ENCODE measurements at regions not wholly inside any gene's neighbourhood (a gene's known extent, or its start where the extent isn't known, plus 50 kb on each side); places are given as distances from the start of the nearest gene placed in this dataset.

DNA sequence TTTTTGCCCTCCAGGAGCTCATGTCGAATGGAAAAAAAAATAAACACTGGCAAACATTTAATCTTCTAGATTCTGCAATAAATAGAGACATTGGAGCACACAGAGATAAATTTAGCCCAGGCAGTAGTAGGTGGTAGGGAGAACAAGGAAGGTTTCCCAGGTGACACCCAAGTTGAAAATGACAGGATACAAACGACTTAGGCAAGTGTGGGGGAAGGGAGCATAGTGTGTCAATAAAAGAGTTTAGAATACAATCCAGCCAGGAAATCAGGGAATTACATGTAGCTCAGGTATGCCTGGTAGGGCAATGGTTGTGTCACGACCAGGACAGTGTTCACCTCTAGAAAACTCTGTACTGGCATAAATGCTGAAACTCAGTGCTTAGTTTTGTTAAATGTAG, 364.6 kb upstream of the AGTR1 start:
- no peak for TF ChIP-seq RAD21 (conservative IDR thresholded peaks at IDR 0.05)
- TF ChIP-seq, protein P1, sequence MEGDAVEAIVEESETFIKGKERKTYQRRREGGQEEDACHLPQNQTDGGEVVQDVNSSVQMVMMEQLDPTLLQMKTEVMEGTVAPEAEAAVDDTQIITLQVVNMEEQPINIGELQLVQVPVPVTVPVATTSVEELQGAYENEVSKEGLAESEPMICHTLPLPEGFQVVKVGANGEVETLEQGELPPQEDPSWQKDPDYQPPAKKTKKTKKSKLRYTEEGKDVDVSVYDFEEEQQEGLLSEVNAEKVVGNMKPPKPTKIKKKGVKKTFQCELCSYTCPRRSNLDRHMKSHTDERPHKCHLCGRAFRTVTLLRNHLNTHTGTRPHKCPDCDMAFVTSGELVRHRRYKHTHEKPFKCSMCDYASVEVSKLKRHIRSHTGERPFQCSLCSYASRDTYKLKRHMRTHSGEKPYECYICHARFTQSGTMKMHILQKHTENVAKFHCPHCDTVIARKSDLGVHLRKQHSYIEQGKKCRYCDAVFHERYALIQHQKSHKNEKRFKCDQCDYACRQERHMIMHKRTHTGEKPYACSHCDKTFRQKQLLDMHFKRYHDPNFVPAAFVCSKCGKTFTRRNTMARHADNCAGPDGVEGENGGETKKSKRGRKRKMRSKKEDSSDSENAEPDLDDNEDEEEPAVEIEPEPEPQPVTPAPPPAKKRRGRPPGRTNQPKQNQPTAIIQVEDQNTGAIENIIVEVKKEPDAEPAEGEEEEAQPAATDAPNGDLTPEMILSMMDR (IDR thresholded peaks at IDR 0.05; ENCODE audit: poor library complexity, severe bottlenecking): no peak
- no peak for TF ChIP-seq POLR2AphosphoS5 (IDR thresholded peaks at IDR 0.05)
- TF ChIP-seq, protein P2, sequence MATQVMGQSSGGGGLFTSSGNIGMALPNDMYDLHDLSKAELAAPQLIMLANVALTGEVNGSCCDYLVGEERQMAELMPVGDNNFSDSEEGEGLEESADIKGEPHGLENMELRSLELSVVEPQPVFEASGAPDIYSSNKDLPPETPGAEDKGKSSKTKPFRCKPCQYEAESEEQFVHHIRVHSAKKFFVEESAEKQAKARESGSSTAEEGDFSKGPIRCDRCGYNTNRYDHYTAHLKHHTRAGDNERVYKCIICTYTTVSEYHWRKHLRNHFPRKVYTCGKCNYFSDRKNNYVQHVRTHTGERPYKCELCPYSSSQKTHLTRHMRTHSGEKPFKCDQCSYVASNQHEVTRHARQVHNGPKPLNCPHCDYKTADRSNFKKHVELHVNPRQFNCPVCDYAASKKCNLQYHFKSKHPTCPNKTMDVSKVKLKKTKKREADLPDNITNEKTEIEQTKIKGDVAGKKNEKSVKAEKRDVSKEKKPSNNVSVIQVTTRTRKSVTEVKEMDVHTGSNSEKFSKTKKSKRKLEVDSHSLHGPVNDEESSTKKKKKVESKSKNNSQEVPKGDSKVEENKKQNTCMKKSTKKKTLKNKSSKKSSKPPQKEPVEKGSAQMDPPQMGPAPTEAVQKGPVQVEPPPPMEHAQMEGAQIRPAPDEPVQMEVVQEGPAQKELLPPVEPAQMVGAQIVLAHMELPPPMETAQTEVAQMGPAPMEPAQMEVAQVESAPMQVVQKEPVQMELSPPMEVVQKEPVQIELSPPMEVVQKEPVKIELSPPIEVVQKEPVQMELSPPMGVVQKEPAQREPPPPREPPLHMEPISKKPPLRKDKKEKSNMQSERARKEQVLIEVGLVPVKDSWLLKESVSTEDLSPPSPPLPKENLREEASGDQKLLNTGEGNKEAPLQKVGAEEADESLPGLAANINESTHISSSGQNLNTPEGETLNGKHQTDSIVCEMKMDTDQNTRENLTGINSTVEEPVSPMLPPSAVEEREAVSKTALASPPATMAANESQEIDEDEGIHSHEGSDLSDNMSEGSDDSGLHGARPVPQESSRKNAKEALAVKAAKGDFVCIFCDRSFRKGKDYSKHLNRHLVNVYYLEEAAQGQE (IDR thresholded peaks at IDR 0.05; ENCODE audit: borderline replicate concordance): no peak
- TF ChIP-seq MXI1 (conservative IDR thresholded peaks at IDR 0.05; ENCODE audit: poor library complexity, severe bottlenecking): no peak
- no peak for TF ChIP-seq EP300 (conservative IDR thresholded peaks at IDR 0.05; ENCODE audit: poor library complexity, severe bottlenecking)
- no peak for TF ChIP-seq SMC3 (conservative IDR thresholded peaks at IDR 0.05; ENCODE audit: poor library complexity)
- TF ChIP-seq TAF1 (IDR thresholded peaks at IDR 0.05; ENCODE audit: low read depth): no peak
- no peak for TF ChIP-seq EZH2 (IDR thresholded peaks at IDR 0.05; ENCODE audit: borderline replicate concordance, insufficient read depth, low read length, poor library complexity, severe bottlenecking)
- Histone ChIP-seq H3K36me3 (ENCODE audit: insufficient read depth, low read length) (no peaks in the 10 kb centered on the region), H3K27me3 (ENCODE audit: insufficient read depth, low read depth, low read length) (no peaks in the 10 kb centered on the region), H3K79me2 (replicated peaks; ENCODE audit: insufficient read depth, low read length) (no peaks in the 10 kb centered on the region), H3F3A (ENCODE audit: insufficient read depth, low read length, poor library complexity, severe bottlenecking) (peaks cover 8% of the 10 kb centered on the region), H3K4me3 (ENCODE audit: low read length) (no peak overlapping the region), H3K9ac (ENCODE audit: low read length) (no peak overlapping the region), H3K9me3 (ENCODE audit: low read length) (no peaks in the 10 kb centered on the region), H3K9me2 (ENCODE audit: insufficient read depth, low read length) (no peaks in the 10 kb centered on the region), H3K27ac (ENCODE audit: low read length) (no peak overlapping the region), H3K4me2 (ENCODE audit: low read length) (no peak overlapping the region), H2AFZ (ENCODE audit: low read depth, low read length) (no peak overlapping the region), H4K20me1 (ENCODE audit: insufficient read depth) (no peaks in the 10 kb centered on the region)

DNA sequence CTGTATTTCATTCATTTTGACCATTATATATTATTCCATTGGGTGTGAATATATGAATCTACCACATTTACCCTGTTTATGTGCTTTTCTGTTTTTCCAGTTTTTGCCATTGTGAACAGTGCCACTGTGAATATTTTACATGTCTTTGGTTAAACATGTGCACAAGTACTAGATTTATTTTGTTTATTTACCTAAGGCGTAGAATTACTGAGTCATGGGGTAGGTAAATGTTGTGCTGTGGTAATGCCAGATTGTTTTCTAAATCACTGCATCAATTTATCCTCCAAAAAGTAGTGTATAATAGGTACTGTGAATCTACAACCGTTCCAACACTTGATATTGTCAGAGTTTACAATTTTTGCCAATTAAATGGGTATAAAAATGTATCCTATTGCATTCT, 362.1 kb upstream of the AGTR1 start:
- Histone ChIP-seq H3K9me2 (ENCODE audit: insufficient read depth, low read length) (no peaks in the 10 kb centered on the region), H3K36me3 (ENCODE audit: insufficient read depth, low read length) (no peaks in the 10 kb centered on the region), H3K9ac (ENCODE audit: low read length) (no peak overlapping the region), H3K9me3 (ENCODE audit: low read length) (peaks cover 2% of the 10 kb centered on the region), H4K20me1 (ENCODE audit: insufficient read depth) (no peaks in the 10 kb centered on the region), H3K79me2 (replicated peaks; ENCODE audit: insufficient read depth, low read length) (no peaks in the 10 kb centered on the region), H3F3A (ENCODE audit: insufficient read depth, low read length, poor library complexity, severe bottlenecking) (no peaks in the 10 kb centered on the region), H3K27ac (ENCODE audit: low read length) (no peak overlapping the region), H3K27me3 (ENCODE audit: insufficient read depth, low read depth, low read length) (no peaks in the 10 kb centered on the region), H3K4me3 (ENCODE audit: low read length) (no peak overlapping the region), H3K4me2 (ENCODE audit: low read length) (no peak overlapping the region), H2AFZ (ENCODE audit: low read depth, low read length) (no peak overlapping the region)
- TF ChIP-seq EZH2 (IDR thresholded peaks at IDR 0.05; ENCODE audit: borderline replicate concordance, insufficient read depth, low read length, poor library complexity, severe bottlenecking): no peak
- TF ChIP-seq RAD21 (conservative IDR thresholded peaks at IDR 0.05): no peak
- no peak for TF ChIP-seq MXI1 (conservative IDR thresholded peaks at IDR 0.05; ENCODE audit: poor library complexity, severe bottlenecking)
- TF ChIP-seq, protein P2 (IDR thresholded peaks at IDR 0.05; ENCODE audit: borderline replicate concordance): no peak
- TF ChIP-seq EP300 (conservative IDR thresholded peaks at IDR 0.05; ENCODE audit: poor library complexity, severe bottlenecking): no peak
- TF ChIP-seq SMC3 (conservative IDR thresholded peaks at IDR 0.05; ENCODE audit: poor library complexity): no peak
- TF ChIP-seq, protein P1 (IDR thresholded peaks at IDR 0.05; ENCODE audit: poor library complexity, severe bottlenecking): no peak
